ENCODE measurements at regions not wholly inside any gene's neighbourhood (a gene's known extent, or its start where the extent isn't known, plus 50 kb on each side); places are given as distances from the start of the nearest gene placed in this dataset.

GRCh38 chr15:69505956-69506556, 53.4 kb downstream of the RPLP1 start:
- DNase-seq (ENCODE audit: low spot score): peak; percentile 40

GRCh38 chr15:69508659-69509058, 56.0 kb downstream of the RPLP1 start:
- peak; percentile 12 for DNase-seq (ENCODE audit: low spot score)

- DNase-seq (ENCODE audit: low spot score): no peak
These were observed 56.5 kb downstream of the RPLP1 start for GRCh38 chr15:69509131-69509530.

- DNase-seq (ENCODE audit: low spot score): no peak
These were observed 57.9 kb downstream of the RPLP1 start for GRCh38 chr15:69510556-69510955.

- no peak for DNase-seq (ENCODE audit: low spot score)
These were observed 58.4 kb downstream of the RPLP1 start for GRCh38 chr15:69511015-69511414.

GRCh38 chr15:69511716-69512340, 59.2 kb downstream of the RPLP1 start:
- no peak for DNase-seq (ENCODE audit: low spot score)

GRCh38 chr15:69513450-69513960, 60.9 kb downstream of the RPLP1 start:
- peak; percentile 18 for DNase-seq (ENCODE audit: low spot score)

- peak; percentile 24 for DNase-seq (ENCODE audit: low spot score)
These were observed 61.4 kb downstream of the RPLP1 start for GRCh38 chr15:69513986-69514385.

- DNase-seq (ENCODE audit: low spot score): no peak
These were observed 62.9 kb downstream of the RPLP1 start for GRCh38 chr15:69515508-69515907.

- DNase-seq (ENCODE audit: low spot score): no peak
These were observed 63.3 kb downstream of the RPLP1 start for GRCh38 chr15:69515926-69516325.

GRCh38 chr15:69517052-69517451, 64.4 kb downstream of the RPLP1 start:
- DNase-seq (ENCODE audit: low spot score): no peak

GRCh38 chr15:69518806-69519205, 66.2 kb downstream of the RPLP1 start:
- no peak for DNase-seq (ENCODE audit: low spot score)

- no peak for DNase-seq (ENCODE audit: low spot score)
These were observed 67.4 kb downstream of the RPLP1 start for GRCh38 chr15:69520067-69520466.

GRCh38 chr15:69522361-69522760, 69.7 kb downstream of the RPLP1 start:
- DNase-seq (ENCODE audit: low spot score): no peak

- peak; percentile 86 for DNase-seq (ENCODE audit: low spot score)
These were observed 70.7 kb downstream of the RPLP1 start for GRCh38 chr15:69523010-69524001.

- no peak for DNase-seq (ENCODE audit: low spot score)
These were observed 71.7 kb downstream of the RPLP1 start for GRCh38 chr15:69524296-69524695.

GRCh38 chr15:69524814-69525213, 72.2 kb downstream of the RPLP1 start:
- DNase-seq (ENCODE audit: low spot score): no peak

GRCh38 chr15:69525543-69525942, 72.9 kb downstream of the RPLP1 start:
- no peak for DNase-seq (ENCODE audit: low spot score)

GRCh38 chr15:69526081-69527061, 73.8 kb downstream of the RPLP1 start:
- peak; percentile 71 for DNase-seq (ENCODE audit: low spot score)

- no peak for DNase-seq (ENCODE audit: low spot score)
These were observed 76.5 kb downstream of the RPLP1 start for GRCh38 chr15:69529141-69529540.

GRCh38 chr15:69529961-69530633, 77.5 kb downstream of the RPLP1 start:
- no peak for DNase-seq (ENCODE audit: low spot score)

Data from ecto neural progenitor cell (in vitro differentiated cells).